Ishikawa (cell line): ENCODE measurements at regions not wholly inside any gene's neighbourhood (a gene's known extent, or its start where the extent isn't known, plus 50 kb on each side); places are given as distances from the start of the nearest gene placed in this dataset.

Experiments used
- TEAD4 ChIP-seq: IDR thresholded peaks from 2 replicates; pipeline ENCODE4 v1.6.1; 2012
- TF ChIP-seq, protein P1 (sequence below): IDR thresholded peaks from 2 replicates; pipeline ENCODE4 v1.6.1; 2012; ENCODE audit warnings: low read depth, mild to moderate bottlenecking
- TF ChIP-seq, protein P2 (sequence below): IDR thresholded peaks from 2 replicates; pipeline ENCODE4 v1.6.1; 2012
- TF ChIP-seq, protein P3 (sequence below): IDR thresholded peaks from 2 replicates; pipeline ENCODE4 v1.6.1; 2012

DNA sequence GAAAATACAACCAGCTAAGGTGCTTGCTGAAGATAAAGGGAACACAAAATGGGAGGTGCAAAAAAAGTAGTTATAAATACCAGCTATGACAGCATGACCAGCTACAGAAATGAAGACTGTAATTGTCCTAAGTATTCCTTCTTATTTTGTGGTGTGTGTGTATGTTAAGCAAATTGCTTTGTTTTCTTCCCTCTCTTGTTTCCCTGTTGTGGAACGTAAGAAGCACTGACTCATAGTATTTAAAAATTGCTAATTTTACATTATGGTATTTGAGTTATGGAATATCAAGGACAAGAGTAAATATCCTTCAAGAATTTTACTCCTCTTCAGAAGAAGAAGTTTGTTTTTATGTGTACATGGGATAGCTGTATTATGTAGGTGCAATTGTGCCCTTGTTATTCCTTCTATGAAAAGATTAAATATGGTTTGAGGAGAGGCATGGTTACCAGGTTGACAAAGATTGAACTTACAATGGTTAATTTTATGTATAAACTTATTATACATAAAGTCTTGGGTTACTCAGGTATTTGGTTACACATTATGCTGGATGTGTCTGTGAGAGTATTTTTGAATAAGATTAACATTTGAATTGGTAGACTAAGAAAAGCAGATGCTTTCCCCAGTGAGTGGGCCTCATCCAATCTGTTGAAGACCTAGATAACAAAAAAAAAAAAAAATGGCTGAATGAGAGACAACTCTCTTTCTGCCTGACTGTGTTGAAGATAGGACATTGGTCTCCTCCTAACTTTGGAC is 1132.1 kb upstream of the ALCAM start:
- TF ChIP-seq, protein P1, sequence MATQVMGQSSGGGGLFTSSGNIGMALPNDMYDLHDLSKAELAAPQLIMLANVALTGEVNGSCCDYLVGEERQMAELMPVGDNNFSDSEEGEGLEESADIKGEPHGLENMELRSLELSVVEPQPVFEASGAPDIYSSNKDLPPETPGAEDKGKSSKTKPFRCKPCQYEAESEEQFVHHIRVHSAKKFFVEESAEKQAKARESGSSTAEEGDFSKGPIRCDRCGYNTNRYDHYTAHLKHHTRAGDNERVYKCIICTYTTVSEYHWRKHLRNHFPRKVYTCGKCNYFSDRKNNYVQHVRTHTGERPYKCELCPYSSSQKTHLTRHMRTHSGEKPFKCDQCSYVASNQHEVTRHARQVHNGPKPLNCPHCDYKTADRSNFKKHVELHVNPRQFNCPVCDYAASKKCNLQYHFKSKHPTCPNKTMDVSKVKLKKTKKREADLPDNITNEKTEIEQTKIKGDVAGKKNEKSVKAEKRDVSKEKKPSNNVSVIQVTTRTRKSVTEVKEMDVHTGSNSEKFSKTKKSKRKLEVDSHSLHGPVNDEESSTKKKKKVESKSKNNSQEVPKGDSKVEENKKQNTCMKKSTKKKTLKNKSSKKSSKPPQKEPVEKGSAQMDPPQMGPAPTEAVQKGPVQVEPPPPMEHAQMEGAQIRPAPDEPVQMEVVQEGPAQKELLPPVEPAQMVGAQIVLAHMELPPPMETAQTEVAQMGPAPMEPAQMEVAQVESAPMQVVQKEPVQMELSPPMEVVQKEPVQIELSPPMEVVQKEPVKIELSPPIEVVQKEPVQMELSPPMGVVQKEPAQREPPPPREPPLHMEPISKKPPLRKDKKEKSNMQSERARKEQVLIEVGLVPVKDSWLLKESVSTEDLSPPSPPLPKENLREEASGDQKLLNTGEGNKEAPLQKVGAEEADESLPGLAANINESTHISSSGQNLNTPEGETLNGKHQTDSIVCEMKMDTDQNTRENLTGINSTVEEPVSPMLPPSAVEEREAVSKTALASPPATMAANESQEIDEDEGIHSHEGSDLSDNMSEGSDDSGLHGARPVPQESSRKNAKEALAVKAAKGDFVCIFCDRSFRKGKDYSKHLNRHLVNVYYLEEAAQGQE, result no peak
- TF ChIP-seq, protein P2, sequence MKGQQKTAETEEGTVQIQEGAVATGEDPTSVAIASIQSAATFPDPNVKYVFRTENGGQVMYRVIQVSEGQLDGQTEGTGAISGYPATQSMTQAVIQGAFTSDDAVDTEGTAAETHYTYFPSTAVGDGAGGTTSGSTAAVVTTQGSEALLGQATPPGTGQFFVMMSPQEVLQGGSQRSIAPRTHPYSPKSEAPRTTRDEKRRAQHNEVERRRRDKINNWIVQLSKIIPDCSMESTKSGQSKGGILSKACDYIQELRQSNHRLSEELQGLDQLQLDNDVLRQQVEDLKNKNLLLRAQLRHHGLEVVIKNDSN, result no peak
- TF ChIP-seq, protein P3, sequence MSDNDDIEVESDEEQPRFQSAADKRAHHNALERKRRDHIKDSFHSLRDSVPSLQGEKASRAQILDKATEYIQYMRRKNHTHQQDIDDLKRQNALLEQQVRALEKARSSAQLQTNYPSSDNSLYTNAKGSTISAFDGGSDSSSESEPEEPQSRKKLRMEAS, result no peak
- no peak for TF ChIP-seq TEAD4
